ENCODE measurements at regions not wholly inside any gene's neighbourhood (a gene's known extent, or its start where the extent isn't known, plus 50 kb on each side); places are given as distances from the start of the nearest gene placed in this dataset.

DNA sequence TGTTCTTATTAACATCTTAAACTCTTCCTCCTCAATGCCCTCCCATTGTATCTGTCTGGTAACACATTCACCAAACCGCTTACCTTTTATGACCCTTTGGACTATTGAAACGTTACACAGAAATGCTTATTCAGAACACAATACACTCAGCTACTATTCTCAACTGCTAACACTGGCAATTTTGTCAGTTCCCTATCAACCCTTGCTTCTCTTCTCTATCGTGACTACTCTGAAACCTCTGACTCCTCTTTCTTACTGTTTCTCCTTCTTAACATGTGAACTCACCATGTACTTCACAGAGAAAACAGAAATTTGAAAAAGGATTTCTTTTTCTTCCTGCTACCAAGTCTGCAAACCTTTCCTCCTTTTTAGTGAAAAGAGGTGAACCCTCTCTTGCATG lies 232.9 kb upstream of the GPR149 start:
- CTCF ChIA-PET: no interaction called here
- no TSS peak for BruUV-seq (replicated peaks)

DNA sequence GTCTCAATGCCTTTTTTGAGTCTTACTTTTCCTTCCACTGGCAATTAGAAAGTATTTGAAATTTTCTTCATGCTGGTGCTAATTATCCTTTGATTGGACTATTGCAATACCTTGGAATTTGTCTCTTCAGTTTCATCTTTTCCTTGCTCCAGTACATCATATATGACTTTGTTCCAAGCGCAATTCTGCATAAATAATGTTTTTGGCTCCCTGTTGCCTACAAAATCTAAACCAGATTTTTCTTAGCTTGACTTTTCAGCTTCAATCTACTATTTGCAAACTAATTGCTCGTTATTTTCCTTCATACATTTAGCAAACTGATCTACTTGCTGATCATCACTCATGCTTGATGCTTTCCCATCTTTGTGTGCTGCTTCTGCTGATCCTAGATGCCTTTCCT lies 230.8 kb upstream of the GPR149 start:
- no peak overlapping the region for H3K27ac ChIP-seq
- H3K4me3 ChIP-seq: no peak overlapping the region
- no TSS peak for BruUV-seq (replicated peaks)
- no peaks in the 10 kb centered on the region for H3K4me1 ChIP-seq (replicated peaks; ENCODE audit: insufficient read depth)
- H2AFZ ChIP-seq: no peak overlapping the region
- TF ChIP-seq, protein P1, sequence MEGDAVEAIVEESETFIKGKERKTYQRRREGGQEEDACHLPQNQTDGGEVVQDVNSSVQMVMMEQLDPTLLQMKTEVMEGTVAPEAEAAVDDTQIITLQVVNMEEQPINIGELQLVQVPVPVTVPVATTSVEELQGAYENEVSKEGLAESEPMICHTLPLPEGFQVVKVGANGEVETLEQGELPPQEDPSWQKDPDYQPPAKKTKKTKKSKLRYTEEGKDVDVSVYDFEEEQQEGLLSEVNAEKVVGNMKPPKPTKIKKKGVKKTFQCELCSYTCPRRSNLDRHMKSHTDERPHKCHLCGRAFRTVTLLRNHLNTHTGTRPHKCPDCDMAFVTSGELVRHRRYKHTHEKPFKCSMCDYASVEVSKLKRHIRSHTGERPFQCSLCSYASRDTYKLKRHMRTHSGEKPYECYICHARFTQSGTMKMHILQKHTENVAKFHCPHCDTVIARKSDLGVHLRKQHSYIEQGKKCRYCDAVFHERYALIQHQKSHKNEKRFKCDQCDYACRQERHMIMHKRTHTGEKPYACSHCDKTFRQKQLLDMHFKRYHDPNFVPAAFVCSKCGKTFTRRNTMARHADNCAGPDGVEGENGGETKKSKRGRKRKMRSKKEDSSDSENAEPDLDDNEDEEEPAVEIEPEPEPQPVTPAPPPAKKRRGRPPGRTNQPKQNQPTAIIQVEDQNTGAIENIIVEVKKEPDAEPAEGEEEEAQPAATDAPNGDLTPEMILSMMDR (conservative IDR thresholded peaks at IDR 0.05): no peak
- TF ChIP-seq EZH2 (IDR thresholded peaks at IDR 0.05; ENCODE audit: low read depth): no peak
- H3K36me3 ChIP-seq (ENCODE audit: low read depth): no peaks in the 10 kb centered on the region
- H3F3A ChIP-seq (ENCODE audit: insufficient read depth, low read depth): no peaks in the 10 kb centered on the region
- no peak overlapping the region for H3K4me2 ChIP-seq
- POLR2A ChIA-PET (ENCODE audit: unreplicated experiment): no interaction called here
- no peaks in the 10 kb centered on the region for H3K27me3 ChIP-seq (ENCODE audit: insufficient read depth, low read depth)
- H3K9me2 ChIP-seq (ENCODE audit: insufficient read depth): no peaks in the 10 kb centered on the region; the same call in 1 of the 2 replicates
- CTCF ChIA-PET: no interaction called here
- H3K79me2 ChIP-seq (ENCODE audit: low read depth): no peaks in the 10 kb centered on the region
- intact Hi-C loops (cut with micrococcal nuclease; ENCODE audit: unreplicated experiment): no loop called here
- no peaks in the 10 kb centered on the region for H4K20me1 ChIP-seq (ENCODE audit: insufficient read depth)
- no peak for DNase-seq
- H3K9me3 ChIP-seq (ENCODE audit: insufficient read depth, low read depth): no peaks in the 10 kb centered on the region

More for the DNA sequence above, 232.9 kb upstream of the GPR149 start:
- H3K27me3 ChIP-seq (ENCODE audit: insufficient read depth, low read depth): no peaks in the 10 kb centered on the region
- H3K27ac ChIP-seq: no peak overlapping the region
- POLR2A ChIA-PET (ENCODE audit: unreplicated experiment): no interaction called here
- no peaks in the 10 kb centered on the region for H3K9me2 ChIP-seq (ENCODE audit: insufficient read depth)
- no peak overlapping the region; the same call in 1 of the 2 replicates for H2AFZ ChIP-seq
- no peaks in the 10 kb centered on the region for H4K20me1 ChIP-seq (ENCODE audit: insufficient read depth)
- no peak overlapping the region for H3K4me3 ChIP-seq
- H3K36me3 ChIP-seq (ENCODE audit: low read depth): no peaks in the 10 kb centered on the region
- H3K4me1 ChIP-seq (replicated peaks; ENCODE audit: insufficient read depth): no peaks in the 10 kb centered on the region
- no peaks in the 10 kb centered on the region for H3K79me2 ChIP-seq (ENCODE audit: low read depth)
- TF ChIP-seq, protein P1 (conservative IDR thresholded peaks at IDR 0.05): no peak
- TF ChIP-seq EZH2 (IDR thresholded peaks at IDR 0.05; ENCODE audit: low read depth): no peak
- intact Hi-C loops (cut with micrococcal nuclease; ENCODE audit: unreplicated experiment): no loop called here
- DNase-seq: no peak
- no peaks in the 10 kb centered on the region for H3F3A ChIP-seq (ENCODE audit: insufficient read depth, low read depth)
- H3K4me2 ChIP-seq: no peak overlapping the region
- no peaks in the 10 kb centered on the region for H3K9me3 ChIP-seq (ENCODE audit: insufficient read depth, low read depth)

- Histone ChIP-seq H3K9me2 (ENCODE audit: insufficient read depth) (no peaks in the 10 kb centered on the region; the same call in 1 of the 2 replicates), H2AFZ (no peak overlapping the region), H3K27me3 (ENCODE audit: insufficient read depth, low read depth) (no peaks in the 10 kb centered on the region), H3K9me3 (ENCODE audit: insufficient read depth, low read depth) (no peaks in the 10 kb centered on the region; the same call in 1 of the 2 replicates), H3K27ac (no peak overlapping the region), H3K36me3 (ENCODE audit: low read depth) (no peaks in the 10 kb centered on the region), H3K4me1 (replicated peaks; ENCODE audit: insufficient read depth) (no peaks in the 10 kb centered on the region), H3F3A (ENCODE audit: insufficient read depth, low read depth) (no peaks in the 10 kb centered on the region), H3K4me2 (no peak overlapping the region), H3K79me2 (ENCODE audit: low read depth) (no peaks in the 10 kb centered on the region), H4K20me1 (ENCODE audit: insufficient read depth) (no peaks in the 10 kb centered on the region), H3K4me3 (no peak overlapping the region)
- CTCF ChIA-PET: no interaction called here
- TF ChIP-seq EZH2 (IDR thresholded peaks at IDR 0.05; ENCODE audit: low read depth): no peak
- TF ChIP-seq, protein P1 (conservative IDR thresholded peaks at IDR 0.05): no peak
- BruUV-seq (replicated peaks): no TSS peak
- POLR2A ChIA-PET (ENCODE audit: unreplicated experiment): interaction anchor here (0.7 kb wide), 1 partner anchor 11 kb away, joined by 3 read pairs; no protein-coding TSS in a partner anchor
- no peak for DNase-seq
- intact Hi-C loops (cut with micrococcal nuclease; ENCODE audit: unreplicated experiment): no loop called here
Observed at GRCh38 chr3:154658000-154658399, 228.0 kb upstream of the GPR149 start.

Measured in PC-9 (cell line).